Stimulated activated CD8-positive, alpha-beta memory T cell treated with anti-CD3 and anti-CD28 coated beads, Interleukin-15, amount 100 ng/mL, for 4 hours (primary cell): ENCODE measurements at regions not wholly inside any gene's neighbourhood (a gene's known extent, or its start where the extent isn't known, plus 50 kb on each side); places are given as distances from the start of the nearest gene placed in this dataset.

Source experiments
- DNase-seq, 2 donors: peaks; one replicate each; pipeline ENCODE4 v3.0.0-alpha.2; 2020; ENCODE audit warnings: low read depth in 2 of 2

- no peak for DNase-seq
These were observed 288.6 kb upstream of the PHF14 start for GRCh38 chr7:10685040-10685439.

- DNase-seq, result no peak
These were observed 285.1 kb upstream of the PHF14 start for GRCh38 chr7:10688544-10688943.

GRCh38 chr7:10696064-10696463, 277.6 kb upstream of the PHF14 start:
- DNase-seq, result no peak

GRCh38 chr7:10703059-10703458, 270.6 kb upstream of the PHF14 start:
- DNase-seq, result no peak

GRCh38 chr7:10703981-10704380, 269.7 kb upstream of the PHF14 start:
- no peak for DNase-seq

- no peak for DNase-seq
These were observed 269.0 kb upstream of the PHF14 start for GRCh38 chr7:10704653-10705052.

GRCh38 chr7:10706875-10707493, 266.7 kb upstream of the PHF14 start:
- DNase-seq, result no peak

GRCh38 chr7:10707519-10707918, 266.2 kb upstream of the PHF14 start:
- DNase-seq, result no peak

- DNase-seq, result no peak
These were observed 265.2 kb upstream of the PHF14 start for GRCh38 chr7:10708447-10708846.

- DNase-seq, result no peak
These were observed 254.9 kb upstream of the PHF14 start for GRCh38 chr7:10718768-10719167.

- no peak for DNase-seq
These were observed 253.6 kb upstream of the PHF14 start for GRCh38 chr7:10720042-10720441.

- no peak for DNase-seq
These were observed 252.4 kb upstream of the PHF14 start for GRCh38 chr7:10721289-10721688.

GRCh38 chr7:10723832-10724231, 249.8 kb upstream of the PHF14 start:
- no peak for DNase-seq

GRCh38 chr7:10724449-10724848, 249.2 kb upstream of the PHF14 start:
- DNase-seq, result no peak

GRCh38 chr7:10727636-10728035, 246.0 kb upstream of the PHF14 start:
- DNase-seq, result no peak

GRCh38 chr7:10731253-10731773, 242.4 kb upstream of the PHF14 start:
- no peak for DNase-seq

GRCh38 chr7:10733747-10734146, 239.9 kb upstream of the PHF14 start:
- DNase-seq, result no peak

GRCh38 chr7:10734595-10734994, 239.1 kb upstream of the PHF14 start:
- DNase-seq, result no peak

GRCh38 chr7:10739401-10739800, 234.3 kb upstream of the PHF14 start:
- no peak for DNase-seq

- DNase-seq, result no peak
These were observed 232.9 kb upstream of the PHF14 start for GRCh38 chr7:10740805-10741204.

GRCh38 chr7:10756981-10757380, 216.7 kb upstream of the PHF14 start:
- DNase-seq, result no peak

- DNase-seq, result no peak
These were observed 214.6 kb upstream of the PHF14 start for GRCh38 chr7:10759120-10759519.

- no peak for DNase-seq
These were observed 205.9 kb upstream of the PHF14 start for GRCh38 chr7:10767771-10768170.

GRCh38 chr7:10770176-10770575, 203.5 kb upstream of the PHF14 start:
- no peak for DNase-seq
